HEK293 (cell line): ENCODE measurements at regions not wholly inside any gene's neighbourhood (a gene's known extent, or its start where the extent isn't known, plus 50 kb on each side); places are given as distances from the start of the nearest gene placed in this dataset.

ENCODE experiments used
- CTCF ChIP-seq: fragments of 450-650 bp; formaldehyde crosslinking; IDR thresholded peaks from 2 replicates; pipeline ENCODE4 v1.5.1; 2016; ENCODE audit warnings: missing biosample characterization, missing genetic modification characterization
- TSHZ1 ChIP-seq: fragments of 450-650 bp; formaldehyde crosslinking; IDR thresholded peaks from 2 replicates; pipeline ENCODE4 v1.5.1; 2016; ENCODE audit warnings: missing biosample characterization, missing genetic modification characterization, borderline replicate concordance
- ZNF133 ChIP-seq: fragments of 450-650 bp; formaldehyde crosslinking; IDR thresholded peaks from 2 replicates; pipeline ENCODE4 v1.5.1; 2016; ENCODE audit warnings: missing biosample characterization, missing genetic modification characterization

- TF ChIP-seq ZNF133 (tag by site-specific recombination) (no peak), CTCF (tag by site-specific recombination) (no peak), TSHZ1 (tag by site-specific recombination) (no peak)
Observed at GRCh38 chr4:31518796-31519250, 798.7 kb downstream of the PCDH7 start.
